Liver (tissue), 8 donors: ENCODE measurements at regions not wholly inside any gene's neighbourhood (a gene's known extent, or its start where the extent isn't known, plus 50 kb on each side); places are given as distances from the start of the nearest gene placed in this dataset.

Experiments
- DNase-seq: peaks from one replicate; pipeline ENCODE4 v3.0.0-alpha.2; 2017; ENCODE audit warnings: low spot score
- H3K27ac ChIP-seq, 2 donors: one replicate each; pipeline ENCODE4 v1.7.0; 2013; ENCODE audit warnings: inconsistent platforms in 2 of 2, low read length in 2 of 2, control low read depth in 1 of 2, low read depth in 1 of 2, mild to moderate bottlenecking in 1 of 2
- H3K27me3 ChIP-seq, 4 donors: one replicate each; pipeline versions ENCODE4 v1.6.1 to v1.7.0; 2013; ENCODE audit warnings: low read length in 3 of 4, inconsistent platforms in 1 of 4, mild to moderate bottlenecking in 1 of 4, moderate library complexity in 1 of 4; ENCODE audit not compliant: control insufficient read depth in 4 of 4, insufficient read depth in 4 of 4
- H3K36me3 ChIP-seq, 4 donors: one replicate each; pipeline versions ENCODE4 v1.6.1 to v1.7.0; 2013; ENCODE audit warnings: low read length in 3 of 4, mild to moderate bottlenecking in 3 of 4, low read depth in 1 of 4, moderate library complexity in 1 of 4; ENCODE audit not compliant: control insufficient read depth in 4 of 4, insufficient read depth in 3 of 4
- H3K4me1 ChIP-seq, 4 donors: one replicate each; pipeline versions ENCODE4 v1.6.1 to v1.7.0; 2013; ENCODE audit warnings: low read length in 3 of 4, mild to moderate bottlenecking in 3 of 4, moderate library complexity in 1 of 4; ENCODE audit not compliant: control insufficient read depth in 4 of 4, insufficient read depth in 4 of 4
- H3K4me3 ChIP-seq, 3 donors: one replicate each; pipeline versions ENCODE4 v1.6.1 to v1.7.0; 2013; ENCODE audit warnings: low read length in 3 of 3, control low read depth in 1 of 3, low read depth in 1 of 3, mild to moderate bottlenecking in 1 of 3
- H3K9ac ChIP-seq, 2 donors: one replicate each; pipeline ENCODE4 v1.7.0; 2013; ENCODE audit warnings: low read length in 2 of 2, mild to moderate bottlenecking in 2 of 2, moderate library complexity in 2 of 2, control low read depth in 1 of 2, low read depth in 1 of 2
- H3K9me3 ChIP-seq, 4 donors: one replicate each; pipeline versions ENCODE4 v1.6.1 to v1.7.0; 2013; ENCODE audit warnings: low read length in 3 of 4; ENCODE audit not compliant: control insufficient read depth in 4 of 4
- ATF3 ChIP-seq: IDR thresholded peaks from 2 replicates; pipeline ENCODE4 v1.6.1; 2016; ENCODE audit warnings: antibody characterized with exemption
- EGR1 ChIP-seq, 2 donors: IDR thresholded peaks; 2 replicates each; pipeline ENCODE4 v1.6.1; 2016 to 2018; ENCODE audit warnings: antibody characterized with exemption in 2 of 2, low read depth in 2 of 2
- FOXA1 ChIP-seq: IDR thresholded peaks from 2 replicates; pipeline ENCODE4 v1.6.1; 2016; ENCODE audit warnings: antibody characterized with exemption
- FOXA2 ChIP-seq: IDR thresholded peaks from 2 replicates; pipeline ENCODE4 v1.6.1; 2016; ENCODE audit warnings: antibody characterized with exemption
- GABPA ChIP-seq, 2 donors: IDR thresholded peaks in 1 of 2; conservative IDR thresholded peaks in 1 of 2; 2 replicates each; pipeline ENCODE4 v1.6.1; 2016; ENCODE audit warnings: antibody characterized with exemption in 2 of 2, mild to moderate bottlenecking in 1 of 2, moderate library complexity in 1 of 2
- HNF4A ChIP-seq, 2 donors: conservative IDR thresholded peaks; 2 replicates each; pipeline ENCODE4 v1.6.1; 2016; ENCODE audit warnings: antibody characterized with exemption in 2 of 2, mild to moderate bottlenecking in 2 of 2
- HNF4G ChIP-seq: IDR thresholded peaks from 2 replicates; pipeline ENCODE4 v1.6.1; 2016; ENCODE audit warnings: antibody characterized with exemption
- JUND ChIP-seq, 2 donors: IDR thresholded peaks; 2 replicates each; pipeline ENCODE4 v1.6.1; 2016; ENCODE audit warnings: antibody characterized with exemption in 2 of 2
- MAX ChIP-seq: IDR thresholded peaks from 2 replicates; pipeline ENCODE4 v1.6.1; 2016; ENCODE audit warnings: antibody characterized with exemption
- NR2F2 ChIP-seq: IDR thresholded peaks from 2 replicates; pipeline ENCODE4 v1.6.1; 2016; ENCODE audit warnings: antibody characterized with exemption
- RAD21 ChIP-seq, 2 donors: IDR thresholded peaks; 2 replicates each; pipeline ENCODE4 v1.6.1; 2016; ENCODE audit warnings: antibody characterized with exemption in 2 of 2, mild to moderate bottlenecking in 2 of 2
- REST ChIP-seq: IDR thresholded peaks from 2 replicates; pipeline ENCODE4 v1.6.1; 2016; ENCODE audit warnings: antibody characterized with exemption, mild to moderate bottlenecking
- RXRA ChIP-seq, 2 donors: IDR thresholded peaks; 2 replicates each; pipeline ENCODE4 v1.6.1; 2017 to 2018; ENCODE audit warnings: antibody characterized with exemption in 2 of 2, mild to moderate bottlenecking in 1 of 2
- SP1 ChIP-seq: IDR thresholded peaks from 2 replicates; pipeline ENCODE4 v1.6.1; 2018; ENCODE audit warnings: antibody characterized with exemption, mild to moderate bottlenecking
- TAF1 ChIP-seq: conservative IDR thresholded peaks from 2 replicates; pipeline ENCODE4 v1.6.1; 2016; ENCODE audit warnings: antibody characterized with exemption, mild to moderate bottlenecking
- YY1 ChIP-seq: IDR thresholded peaks from 2 replicates; pipeline ENCODE4 v1.6.1; 2016; ENCODE audit warnings: antibody characterized with exemption, mild to moderate bottlenecking
- WGBS: extraction: QIAGEN DNeasy Blood & Tissue Kit; methylation state at CpG from one replicate; pipeline ENCODE4 v1.1.7; 2013; 5-methylcytosine and 5-hydroxymethylcytosine counted together
- TF ChIP-seq, protein P1 (sequence below): IDR thresholded peaks from 2 replicates; pipeline ENCODE4 v1.6.1; 2016; ENCODE audit warnings: antibody characterized with exemption
- TF ChIP-seq, protein P2 (sequence below): fragments of 150-350 bp; IDR thresholded peaks from 2 replicates; pipeline ENCODE4 v1.5.1; 2017; ENCODE audit warnings: improper control_type of control experiment, low read depth, low read length; ENCODE audit not compliant: missing input control
- donor health status: healthy.
- donor health status: healthy.
- donor health status: healthy.
- donor health status: healthy.
- donor health status: healthy.

- TF ChIP-seq SP1 = no peak
- no peak for TF ChIP-seq EGR1 (IDR thresholded peaks at IDR 0.05; ENCODE audit: low read depth in 2 of 2)
- no peak for TF ChIP-seq NR2F2
- TF ChIP-seq MAX = no peak
- TF ChIP-seq REST = no peak
- TF ChIP-seq, protein P1, sequence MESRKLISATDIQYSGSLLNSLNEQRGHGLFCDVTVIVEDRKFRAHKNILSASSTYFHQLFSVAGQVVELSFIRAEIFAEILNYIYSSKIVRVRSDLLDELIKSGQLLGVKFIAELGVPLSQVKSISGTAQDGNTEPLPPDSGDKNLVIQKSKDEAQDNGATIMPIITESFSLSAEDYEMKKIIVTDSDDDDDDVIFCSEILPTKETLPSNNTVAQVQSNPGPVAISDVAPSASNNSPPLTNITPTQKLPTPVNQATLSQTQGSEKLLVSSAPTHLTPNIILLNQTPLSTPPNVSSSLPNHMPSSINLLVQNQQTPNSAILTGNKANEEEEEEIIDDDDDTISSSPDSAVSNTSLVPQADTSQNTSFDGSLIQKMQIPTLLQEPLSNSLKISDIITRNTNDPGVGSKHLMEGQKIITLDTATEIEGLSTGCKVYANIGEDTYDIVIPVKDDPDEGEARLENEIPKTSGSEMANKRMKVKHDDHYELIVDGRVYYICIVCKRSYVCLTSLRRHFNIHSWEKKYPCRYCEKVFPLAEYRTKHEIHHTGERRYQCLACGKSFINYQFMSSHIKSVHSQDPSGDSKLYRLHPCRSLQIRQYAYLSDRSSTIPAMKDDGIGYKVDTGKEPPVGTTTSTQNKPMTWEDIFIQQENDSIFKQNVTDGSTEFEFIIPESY = no peak
- TF ChIP-seq TAF1 = no peak
- no peak for TF ChIP-seq RXRA (IDR thresholded peaks at IDR 0.05)
- no peak for TF ChIP-seq FOXA2
- no peak for TF ChIP-seq FOXA1
- TF ChIP-seq RAD21 (IDR thresholded peaks at IDR 0.05) = no peak
- TF ChIP-seq JUND (IDR thresholded peaks at IDR 0.05) = no peak
- TF ChIP-seq, protein P2, sequence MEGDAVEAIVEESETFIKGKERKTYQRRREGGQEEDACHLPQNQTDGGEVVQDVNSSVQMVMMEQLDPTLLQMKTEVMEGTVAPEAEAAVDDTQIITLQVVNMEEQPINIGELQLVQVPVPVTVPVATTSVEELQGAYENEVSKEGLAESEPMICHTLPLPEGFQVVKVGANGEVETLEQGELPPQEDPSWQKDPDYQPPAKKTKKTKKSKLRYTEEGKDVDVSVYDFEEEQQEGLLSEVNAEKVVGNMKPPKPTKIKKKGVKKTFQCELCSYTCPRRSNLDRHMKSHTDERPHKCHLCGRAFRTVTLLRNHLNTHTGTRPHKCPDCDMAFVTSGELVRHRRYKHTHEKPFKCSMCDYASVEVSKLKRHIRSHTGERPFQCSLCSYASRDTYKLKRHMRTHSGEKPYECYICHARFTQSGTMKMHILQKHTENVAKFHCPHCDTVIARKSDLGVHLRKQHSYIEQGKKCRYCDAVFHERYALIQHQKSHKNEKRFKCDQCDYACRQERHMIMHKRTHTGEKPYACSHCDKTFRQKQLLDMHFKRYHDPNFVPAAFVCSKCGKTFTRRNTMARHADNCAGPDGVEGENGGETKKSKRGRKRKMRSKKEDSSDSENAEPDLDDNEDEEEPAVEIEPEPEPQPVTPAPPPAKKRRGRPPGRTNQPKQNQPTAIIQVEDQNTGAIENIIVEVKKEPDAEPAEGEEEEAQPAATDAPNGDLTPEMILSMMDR = no peak
- TF ChIP-seq HNF4A (conservative IDR thresholded peaks at IDR 0.05) = no peak
- no peak for TF ChIP-seq HNF4G
- no peak for TF ChIP-seq GABPA (IDR thresholded peaks at IDR 0.05 in 1 of 2, conservative IDR thresholded peaks at IDR 0.05 in 1 of 2)
- TF ChIP-seq ATF3 = no peak
- TF ChIP-seq YY1 = no peak
- Histone ChIP-seq H3K9me3 (no peaks in the 10 kb centered on the region), H3K36me3 (no peaks in the 10 kb centered on the region), H3K27ac (no peak overlapping the region), H3K4me3 (no peak overlapping the region), H3K9ac (no peak overlapping the region), H3K27me3 (no peaks in the 10 kb centered on the region), H3K4me1 (no peaks in the 10 kb centered on the region)
- 86% methylated on average over 3 of the region's 3 CpGs for WGBS
- DNase-seq = no peak
These were observed 311.9 kb upstream of the TRPC7 start for GRCh38 chr5:136677217-136677616.
